Prostate gland (tissue), 2 donors: ENCODE measurements at regions not wholly inside any gene's neighbourhood (a gene's known extent, or its start where the extent isn't known, plus 50 kb on each side); places are given as distances from the start of the nearest gene placed in this dataset.

Experiments
- CTCF ChIP-seq, 4 experiments: fragments of 200-600 bp in 2 of 4; fragments of 450-650 bp in 2 of 4; sonication (generic) in 2 of 4; IDR thresholded peaks; 1 replicate in 3 of 4; 2 replicates in 1 of 4; pipeline ENCODE4 v1.5.1; 2016 to 2019; ENCODE audit warnings: antibody characterized with exemption in 4 of 4, mild to moderate bottlenecking in 2 of 4, moderate library complexity in 2 of 4
- POLR2A ChIP-seq: fragments of 450-650 bp; IDR thresholded peaks from one replicate; pipeline ENCODE4 v1.6.1; 2016; ENCODE audit warnings: antibody characterized with exemption, mild to moderate bottlenecking
- POLR2AphosphoS5 ChIP-seq: sonication (generic); formaldehyde crosslinking; IDR thresholded peaks from one replicate; pipeline ENCODE4 v1.6.1; 2017; ENCODE audit warnings: antibody characterized with exemption

- TF ChIP-seq CTCF (IDR thresholded peaks at IDR 0.05) (no peak), POLR2A (no peak), POLR2AphosphoS5 (peak; percentile 46)
Measured at GRCh38 chr9:7578951-7579350, 220.6 kb downstream of the DMAC1 start.
